ENCODE measurements at regions not wholly inside any gene's neighbourhood (a gene's known extent, or its start where the extent isn't known, plus 50 kb on each side); places are given as distances from the start of the nearest gene placed in this dataset.

DNA sequence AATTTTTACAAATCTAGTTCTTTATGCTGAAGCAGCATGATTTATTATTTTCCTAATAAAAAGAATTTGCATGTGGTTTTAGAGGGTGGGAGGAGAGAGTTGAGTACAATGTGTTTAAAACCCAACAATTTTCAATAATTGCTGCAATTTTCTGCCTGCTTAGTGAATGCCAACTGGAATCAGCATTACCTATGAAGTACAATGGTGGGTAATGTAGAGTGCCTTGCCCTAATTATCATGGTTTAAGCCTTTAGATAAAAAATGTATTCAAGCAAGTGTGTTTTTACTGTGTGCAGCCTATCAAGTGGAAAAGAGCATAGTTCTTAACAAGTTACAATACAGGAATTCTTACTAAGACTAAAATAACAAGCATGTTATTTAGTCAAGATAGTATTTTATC is 77.9 kb upstream of the ANKRD50 start:
- H3K36me3 ChIP-seq (ENCODE audit: control insufficient read depth in 3 of 3, insufficient read depth in 3 of 3, low read length in 3 of 3) = no peaks in the 10 kb centered on the region
- H3K9me3 ChIP-seq (ENCODE audit: control insufficient read depth in 3 of 3, low read length in 3 of 3) = no peaks in the 10 kb centered on the region
- H3K9ac ChIP-seq (ENCODE audit: low read depth in 1 of 3, low read length in 3 of 3) = no peak overlapping the region
- no peaks in the 10 kb centered on the region for H3K27me3 ChIP-seq (ENCODE audit: control insufficient read depth in 3 of 3, insufficient read depth in 3 of 3, low read length in 3 of 3)
- no peak overlapping the region for H3K4me3 ChIP-seq (ENCODE audit: low read length in 3 of 3)
- no peak overlapping the region for H3K27ac ChIP-seq (ENCODE audit: low read depth, low read length)
- H3K4me1 ChIP-seq (ENCODE audit: control insufficient read depth in 3 of 3, insufficient read depth in 3 of 3, low read length in 3 of 3) = no peaks in the 10 kb centered on the region

DNA sequence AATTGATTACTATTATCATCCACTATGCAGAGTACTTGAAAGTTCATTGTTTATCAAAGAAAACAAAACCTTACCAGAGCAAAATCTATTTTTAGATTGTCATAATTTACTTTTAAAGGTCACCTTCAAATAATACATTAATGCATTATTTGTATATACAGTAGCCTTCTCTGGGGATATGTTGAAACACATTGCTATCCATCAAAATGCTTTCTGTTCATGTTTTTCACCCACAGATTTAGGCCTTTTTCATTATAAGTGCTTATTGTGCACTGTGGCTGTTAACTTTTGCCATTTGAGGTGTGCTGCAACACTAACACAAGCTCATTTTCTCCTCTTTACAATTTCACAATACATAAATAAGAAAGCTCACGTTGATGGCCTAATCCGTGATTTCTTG is 74.1 kb upstream of the ANKRD50 start:
- Histone ChIP-seq H3K27ac (ENCODE audit: low read depth, low read length) (no peak overlapping the region), H3K9me3 (ENCODE audit: control insufficient read depth in 3 of 3, low read length in 3 of 3) (no peaks in the 10 kb centered on the region), H3K9ac (ENCODE audit: low read depth in 1 of 3, low read length in 3 of 3) (no peak overlapping the region), H3K4me1 (ENCODE audit: control insufficient read depth in 3 of 3, insufficient read depth in 3 of 3, low read length in 3 of 3) (no peaks in the 10 kb centered on the region), H3K27me3 (ENCODE audit: control insufficient read depth in 3 of 3, insufficient read depth in 3 of 3, low read length in 3 of 3) (no peaks in the 10 kb centered on the region), H3K4me3 (ENCODE audit: low read length in 3 of 3) (no peak overlapping the region), H3K36me3 (ENCODE audit: control insufficient read depth in 3 of 3, insufficient read depth in 3 of 3, low read length in 3 of 3) (no peaks in the 10 kb centered on the region)

DNA sequence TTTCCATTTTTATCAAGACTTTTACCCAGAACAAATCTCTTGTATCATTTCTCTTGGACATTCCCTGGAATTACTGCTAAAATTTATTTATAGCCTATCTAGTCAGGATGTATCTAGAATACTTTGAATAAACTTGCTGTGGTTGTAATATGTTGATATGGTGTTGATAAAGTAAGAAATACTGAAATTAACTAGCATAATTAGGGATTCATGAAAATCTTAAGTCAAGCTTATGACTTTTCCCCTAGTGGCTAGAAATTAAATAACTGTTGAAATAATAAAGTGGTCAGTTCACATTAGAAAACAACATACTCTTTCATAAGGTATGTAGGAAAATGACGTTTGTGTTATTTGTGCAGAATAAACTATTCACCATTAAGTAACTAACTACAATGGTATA is 73.1 kb upstream of the ANKRD50 start:
- H3K9ac ChIP-seq (ENCODE audit: low read depth in 1 of 3, low read length in 3 of 3) = no peak overlapping the region
- no peaks in the 10 kb centered on the region for H3K36me3 ChIP-seq (ENCODE audit: control insufficient read depth in 3 of 3, insufficient read depth in 3 of 3, low read length in 3 of 3)
- no peaks in the 10 kb centered on the region for H3K4me1 ChIP-seq (ENCODE audit: control insufficient read depth in 3 of 3, insufficient read depth in 3 of 3, low read length in 3 of 3)
- H3K27ac ChIP-seq (ENCODE audit: low read depth, low read length) = no peak overlapping the region
- no peaks in the 10 kb centered on the region for H3K27me3 ChIP-seq (ENCODE audit: control insufficient read depth in 3 of 3, insufficient read depth in 3 of 3, low read length in 3 of 3)
- H3K4me3 ChIP-seq (ENCODE audit: low read length in 3 of 3) = no peak overlapping the region
- H3K9me3 ChIP-seq (ENCODE audit: control insufficient read depth in 3 of 3, low read length in 3 of 3) = no peaks in the 10 kb centered on the region

DNA sequence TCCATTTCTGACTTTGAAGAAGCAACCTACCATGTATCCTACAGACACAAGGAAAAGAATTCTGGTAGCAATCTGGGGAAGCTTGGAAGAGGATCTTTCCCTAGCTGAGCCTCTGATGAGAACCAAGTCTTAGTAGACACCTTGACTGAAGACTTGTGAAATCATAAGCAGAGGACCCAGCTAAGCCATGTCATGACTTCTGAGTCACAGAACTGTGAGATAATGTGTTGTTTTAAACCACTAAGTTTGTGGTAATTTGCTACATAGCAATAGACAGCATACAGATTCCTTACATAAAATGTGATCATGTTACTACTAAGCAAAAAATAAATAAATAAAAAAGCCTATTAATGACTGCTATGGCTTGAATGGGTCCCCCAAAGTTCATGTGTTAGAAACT is 71.3 kb upstream of the ANKRD50 start:
- Histone ChIP-seq H3K27ac (ENCODE audit: low read depth, low read length) (no peak overlapping the region), H3K9ac (ENCODE audit: low read depth in 1 of 3, low read length in 3 of 3) (no peak overlapping the region), H3K4me1 (ENCODE audit: control insufficient read depth in 3 of 3, insufficient read depth in 3 of 3, low read length in 3 of 3) (no peaks in the 10 kb centered on the region), H3K27me3 (ENCODE audit: control insufficient read depth in 3 of 3, insufficient read depth in 3 of 3, low read length in 3 of 3) (no peaks in the 10 kb centered on the region), H3K36me3 (ENCODE audit: control insufficient read depth in 3 of 3, insufficient read depth in 3 of 3, low read length in 3 of 3) (no peaks in the 10 kb centered on the region), H3K4me3 (ENCODE audit: low read length in 3 of 3) (no peak overlapping the region), H3K9me3 (ENCODE audit: control insufficient read depth in 3 of 3, low read length in 3 of 3) (no peaks in the 10 kb centered on the region)

DNA sequence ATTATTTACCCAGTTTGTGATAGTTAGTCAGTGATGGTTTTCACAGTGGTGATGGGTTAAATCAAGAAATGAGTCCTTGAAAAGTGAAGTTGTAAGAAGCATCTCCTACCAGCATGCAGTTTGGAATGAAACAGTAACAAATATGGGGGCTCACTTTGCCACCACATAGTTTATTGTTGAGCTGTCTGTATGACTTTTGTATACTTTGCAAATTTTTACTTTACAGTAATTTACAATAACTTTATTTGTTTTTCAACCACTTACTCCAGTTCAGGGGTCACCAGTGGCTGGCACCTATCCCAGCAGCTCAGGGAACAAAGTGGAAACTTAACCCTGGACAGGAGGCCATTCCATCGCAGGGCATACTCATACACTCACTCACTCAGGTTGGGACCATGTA is 64.5 kb upstream of the ANKRD50 start:
- no peak overlapping the region for H3K4me3 ChIP-seq (ENCODE audit: low read length in 3 of 3)
- H3K9me3 ChIP-seq (ENCODE audit: control insufficient read depth in 3 of 3, low read length in 3 of 3) = no peaks in the 10 kb centered on the region
- no peaks in the 10 kb centered on the region for H3K4me1 ChIP-seq (ENCODE audit: control insufficient read depth in 3 of 3, insufficient read depth in 3 of 3, low read length in 3 of 3)
- no peak overlapping the region for H3K9ac ChIP-seq (ENCODE audit: low read depth in 1 of 3, low read length in 3 of 3)
- H3K27me3 ChIP-seq (ENCODE audit: control insufficient read depth in 3 of 3, insufficient read depth in 3 of 3, low read length in 3 of 3) = no peaks in the 10 kb centered on the region
- H3K36me3 ChIP-seq (ENCODE audit: control insufficient read depth in 3 of 3, insufficient read depth in 3 of 3, low read length in 3 of 3) = no peaks in the 10 kb centered on the region
- H3K27ac ChIP-seq (ENCODE audit: low read depth, low read length) = no peak overlapping the region

DNA sequence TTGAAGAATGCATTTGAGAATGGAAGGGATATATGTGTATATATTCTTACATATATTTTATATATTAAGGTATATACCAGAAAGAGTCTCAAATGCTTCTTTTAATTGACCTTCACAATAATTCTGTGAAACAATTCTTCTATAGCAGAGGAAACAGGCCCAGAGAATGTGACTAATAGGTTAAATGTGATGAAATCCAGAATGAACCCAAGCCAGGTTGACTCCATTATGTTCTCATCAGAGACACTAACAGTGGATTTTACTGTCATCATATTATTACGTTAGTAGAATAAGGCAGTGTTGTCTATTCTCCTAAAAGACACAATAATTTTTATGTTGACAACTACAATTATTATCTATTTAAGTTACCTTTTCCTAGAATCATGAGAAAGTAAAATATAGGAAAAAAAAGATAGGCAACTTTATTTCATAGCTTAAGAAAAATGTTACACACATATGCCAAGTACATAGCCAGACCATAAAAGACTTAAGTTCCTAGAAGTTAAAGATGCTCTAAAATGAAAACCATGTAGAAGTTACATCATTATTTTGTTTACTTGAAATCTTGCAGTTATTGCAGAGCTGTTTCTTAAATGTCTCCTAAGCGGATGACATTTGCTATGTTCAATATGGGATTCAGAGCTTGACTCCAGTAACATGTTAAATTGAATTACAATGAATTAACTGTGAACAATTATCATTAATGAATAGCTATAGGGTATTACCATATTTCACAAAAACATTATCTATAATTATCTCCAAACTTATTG is 56.2 kb upstream of the ANKRD50 start:
- Histone ChIP-seq H3K4me3 (ENCODE audit: low read length in 3 of 3) (no peak overlapping the region), H3K9ac (ENCODE audit: low read depth in 1 of 3, low read length in 3 of 3) (no peak overlapping the region), H3K36me3 (ENCODE audit: control insufficient read depth in 3 of 3, insufficient read depth in 3 of 3, low read length in 3 of 3) (no peaks in the 10 kb centered on the region), H3K4me1 (ENCODE audit: control insufficient read depth in 3 of 3, insufficient read depth in 3 of 3, low read length in 3 of 3) (no peaks in the 10 kb centered on the region), H3K27me3 (ENCODE audit: control insufficient read depth in 3 of 3, insufficient read depth in 3 of 3, low read length in 3 of 3) (no peaks in the 10 kb centered on the region), H3K27ac (ENCODE audit: low read depth, low read length) (no peak overlapping the region), H3K9me3 (ENCODE audit: control insufficient read depth in 3 of 3, low read length in 3 of 3) (no peaks in the 10 kb centered on the region)

DNA sequence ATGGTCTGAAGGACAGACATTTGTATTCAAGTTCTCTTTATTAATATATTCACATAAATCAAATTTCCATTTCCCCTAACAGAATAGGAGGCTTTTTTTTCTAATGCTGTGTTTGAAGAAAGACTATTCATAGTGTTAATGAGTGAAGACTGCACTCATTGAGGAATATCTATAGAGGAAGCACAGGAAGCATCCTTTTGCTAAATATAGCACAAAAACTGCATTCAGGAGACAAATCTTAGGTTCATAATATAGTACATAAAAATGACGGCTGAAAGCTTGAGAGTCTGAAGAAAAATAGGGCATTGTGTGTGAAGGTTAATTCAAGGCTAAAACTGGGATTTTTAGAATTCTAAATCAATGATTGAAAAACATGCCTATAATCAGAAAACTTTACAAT is 50.4 kb upstream of the ANKRD50 start:
- H3K36me3 ChIP-seq (ENCODE audit: control insufficient read depth in 3 of 3, insufficient read depth in 3 of 3, low read length in 3 of 3) = no peaks in the 10 kb centered on the region

More for the DNA sequence above, 50.4 kb upstream of the ANKRD50 start:
- Histone ChIP-seq H3K4me3 (ENCODE audit: low read length in 3 of 3) (no peak overlapping the region), H3K9ac (ENCODE audit: low read depth in 1 of 3, low read length in 3 of 3) (no peak overlapping the region), H3K27ac (ENCODE audit: low read depth, low read length) (no peak overlapping the region), H3K27me3 (ENCODE audit: control insufficient read depth in 3 of 3, insufficient read depth in 3 of 3, low read length in 3 of 3) (no peaks in the 10 kb centered on the region), H3K9me3 (ENCODE audit: control insufficient read depth in 3 of 3, low read length in 3 of 3) (no peaks in the 10 kb centered on the region), H3K4me1 (ENCODE audit: control insufficient read depth in 3 of 3, insufficient read depth in 3 of 3, low read length in 3 of 3) (no peaks in the 10 kb centered on the region)

All from skeletal muscle tissue (tissue), 3 donors.